IMR-90 (cell line): ENCODE measurements at regions not wholly inside any gene's neighbourhood (a gene's known extent, or its start where the extent isn't known, plus 50 kb on each side); places are given as distances from the start of the nearest gene placed in this dataset.

Experiments
- ATAC-seq: fragments of 200-7000 bp; cut with Tn5 transposase; 2 replicates; pipeline ENCODE4 v1.9.1; 2020; ENCODE audit warnings: low read depth, mild to moderate bottlenecking, moderate library complexity
- BruUV-seq: library from RNA; stranded (reverse); fragments of 400-500 nt; replicated peaks from 2 replicates; lab custom pipeline; 2021; lab: Mats Ljungman, UMichigan
- CTCF ChIA-PET: fragments of 300-600 bp; formaldehyde crosslinking; extraction: SDS; loops from one replicate; lab custom pipeline; 2021; ENCODE audit warnings: antibody characterized with exemption; lab: Yijun Ruan, JAX
- POLR2A ChIA-PET: fragments of 300-600 bp; sonication (Branson Sonifier 250); formaldehyde crosslinking; loops from one replicate; lab custom pipeline; 2022; ENCODE audit warnings: antibody characterized with exemption; ENCODE audit not compliant: unreplicated experiment; lab: Charles Lee
- DNase-seq: peaks from one replicate; pipeline ENCODE4 v3.0.0; 2013
- H2AFZ ChIP-seq: replicated peaks from 2 replicates; pipeline ENCODE3; 2013; ENCODE audit warnings: low read length, mild to moderate bottlenecking; ENCODE audit not compliant: poor library complexity
- H2AK5ac ChIP-seq: 2 replicates; pipeline ENCODE4 v1.6.1; 2013; ENCODE audit warnings: low read depth, low read length, inconsistent platforms
- H2AK9ac ChIP-seq: replicated peaks from 2 replicates; pipeline ENCODE3; 2013; ENCODE audit warnings: mild to moderate bottlenecking, low read depth, low read length, moderate library complexity; ENCODE audit not compliant: poor library complexity
- H2BK120ac ChIP-seq: 2 replicates; pipeline ENCODE4 v1.6.1; 2013; ENCODE audit warnings: low read depth, low read length, inconsistent platforms
- H2BK15ac ChIP-seq: 3 replicates; pipeline ENCODE4 v1.6.1; 2013; ENCODE audit warnings: low read depth, low read length, inconsistent platforms
- H2BK20ac ChIP-seq: 2 replicates; pipeline ENCODE4 v1.6.1; 2013; ENCODE audit warnings: low read depth, mild to moderate bottlenecking, inconsistent platforms, low read length, moderate library complexity
- H2BK5ac ChIP-seq: 2 replicates; pipeline ENCODE4 v1.6.1; 2013; ENCODE audit warnings: mild to moderate bottlenecking, low read depth, low read length, inconsistent platforms; ENCODE audit not compliant: poor library complexity, severe bottlenecking
- H3K14ac ChIP-seq: replicated peaks from 2 replicates; pipeline ENCODE4 v1.6.1; 2013; ENCODE audit warnings: low read depth, low read length, inconsistent platforms
- H3K18ac ChIP-seq: 2 replicates; pipeline ENCODE4 v1.6.1; 2013; ENCODE audit warnings: low read depth, low read length, control low read depth
- H3K23ac ChIP-seq: 2 replicates; pipeline ENCODE4 v1.6.1; 2013; ENCODE audit warnings: low read depth, low read length, inconsistent platforms
- H3K27ac ChIP-seq: 2 replicates; pipeline ENCODE4 v1.5.1; 2013; ENCODE audit warnings: mild to moderate bottlenecking, control low read depth, low read length; ENCODE audit not compliant: insufficient read depth
- H3K27me3 ChIP-seq: 2 replicates; pipeline ENCODE4 v1.6.1; 2013; ENCODE audit warnings: low read length; ENCODE audit not compliant: control insufficient read depth, insufficient read depth
- H3K36me3 ChIP-seq: 2 replicates; pipeline ENCODE4 v1.6.1; 2013; ENCODE audit warnings: low read length, mixed read lengths; ENCODE audit not compliant: control insufficient read depth, insufficient read depth
- H3K4ac ChIP-seq: 2 replicates; pipeline ENCODE4 v1.6.1; 2013; ENCODE audit warnings: low read depth, low read length, inconsistent platforms
- H3K4me1 ChIP-seq: 2 replicates; pipeline ENCODE4 v1.6.1; 2013; ENCODE audit warnings: low read length, mixed read lengths; ENCODE audit not compliant: control insufficient read depth, insufficient read depth
- H3K4me2 ChIP-seq: 2 replicates; pipeline ENCODE4 v1.6.1; 2013; ENCODE audit warnings: low read depth, mild to moderate bottlenecking, control low read depth, low read length, moderate library complexity
- H3K4me3 ChIP-seq: 2 replicates; pipeline ENCODE4 v1.5.1; 2013; ENCODE audit warnings: low read depth, mild to moderate bottlenecking, control low read depth, low read length, moderate library complexity; ENCODE audit not compliant: insufficient read depth
- H3K56ac ChIP-seq: 2 replicates; pipeline ENCODE4 v1.6.1; 2013; ENCODE audit warnings: low read length, inconsistent platforms; ENCODE audit not compliant: insufficient read depth; ENCODE audit errors: extremely low read depth
- H3K79me1 ChIP-seq, 2 experiments: 2 replicates each; pipeline ENCODE4 v1.6.1; 2013; ENCODE audit warnings: low read length in 2 of 2, inconsistent platforms in 1 of 2, low read depth in 1 of 2
- H3K9ac ChIP-seq: 2 replicates; pipeline ENCODE4 v1.6.1; 2013; ENCODE audit warnings: low read depth, low read length, control low read depth
- H3K9me1 ChIP-seq: 2 replicates; pipeline ENCODE4 v1.6.1; 2013; ENCODE audit warnings: low read length, inconsistent platforms; ENCODE audit not compliant: insufficient read depth
- H3K9me3 ChIP-seq: 2 replicates; pipeline ENCODE4 v1.6.1; 2013; ENCODE audit warnings: low read length; ENCODE audit not compliant: control insufficient read depth, insufficient read depth
- H4K20me1 ChIP-seq: 2 replicates; pipeline ENCODE4 v1.6.1; 2013; ENCODE audit warnings: low read length, inconsistent platforms; ENCODE audit not compliant: insufficient read depth
- H4K5ac ChIP-seq: 2 replicates; pipeline ENCODE4 v1.6.1; 2013; ENCODE audit warnings: mild to moderate bottlenecking, low read depth, low read length, control low read depth
- H4K8ac ChIP-seq, 2 experiments: 2 replicates each; pipeline ENCODE4 v1.6.1; 2013; ENCODE audit warnings: low read depth in 2 of 2, low read length in 2 of 2, control low read depth in 1 of 2, inconsistent platforms in 1 of 2
- H4K91ac ChIP-seq: 2 replicates; pipeline ENCODE4 v1.6.1; 2013; ENCODE audit warnings: low read depth, low read length, inconsistent platforms; ENCODE audit not compliant: insufficient read depth
- ELK1 ChIP-seq: fragments of 150-350 bp; IDR thresholded peaks from 2 replicates; pipeline ENCODE4 v1.6.1; 2016; ENCODE audit warnings: low read depth, mild to moderate bottlenecking, low read length, moderate library complexity, borderline replicate concordance
- WGBS, 2 experiments: methylation state at CpG; one replicate each; pipeline versions ENCODE4 v1.1.5 to v1.1.7; 2013; ENCODE audit warnings: missing lambda C conversion rate in 2 of 2; ENCODE audit not compliant: insufficient read length in 1 of 2; ENCODE audit errors: extremely low coverage in 2 of 2; 5-methylcytosine and 5-hydroxymethylcytosine counted together
- dilution Hi-C: fragments of 300-500 bp; cut with HindIII; formaldehyde crosslinking; loops from one replicate; pipeline ENCODE4 v1.14.3; 2018; ENCODE audit warnings: low sequenced_read_pairs; ENCODE audit not compliant: unreplicated experiment
- in situ Hi-C: fragments of 300-500 bp; cut with MboI; formaldehyde crosslinking; loops from 3 replicates; pipeline ENCODE4 v1.14.3; 2019; ENCODE audit warnings: low sequenced_read_pairs, inconsistent platforms, mixed read lengths
- intact Hi-C: fragments of 100-400 bp; cut with micrococcal nuclease; formaldehyde crosslinking; loops from 2 replicates; pipeline ENCODE4 v1.10.0; 2022

- Histone ChIP-seq H4K20me1 (no peaks in the 10 kb centered on the region), H3K79me1 (no peaks in the 10 kb centered on the region), H2AK9ac (no peak overlapping the region), H3K9me3 (peaks cover 7% of the 10 kb centered on the region; the same call in 1 of the 2 replicates), H3K18ac (no peak overlapping the region), H4K91ac (no peak overlapping the region), H3K23ac (no peak overlapping the region), H4K8ac (no peak overlapping the region), H3K14ac (no peak overlapping the region), H2BK15ac (no peak overlapping the region), H3K36me3 (no peaks in the 10 kb centered on the region), H3K4ac (no peak overlapping the region), H2BK5ac (no peak overlapping the region), H3K56ac (no peak overlapping the region), H3K4me2 (no peak overlapping the region), H2BK20ac (no peak overlapping the region), H3K27me3 (no peaks in the 10 kb centered on the region), H3K9ac (no peak overlapping the region), H3K4me3 (no peak overlapping the region), H4K5ac (no peak overlapping the region), H2AK5ac (no peak overlapping the region), H2AFZ (no peak overlapping the region), H2BK120ac (no peak overlapping the region), H3K27ac (no peak overlapping the region), H3K4me1 (no peaks in the 10 kb centered on the region), H3K9me1 (no peaks in the 10 kb centered on the region)
- ATAC-seq = no peak
- no peak for DNase-seq
- ChIA-PET CTCF (no interaction called here), POLR2A (no interaction called here)
- WGBS, 2 experiments = no CpG with 5 or more reads among the region's 2 CpGs
- in situ Hi-C loops = no loop called here
- intact Hi-C loops = no loop called here
- BruUV-seq = no TSS peak
- no peak for TF ChIP-seq ELK1
- dilution Hi-C loops = no loop called here
Observed at GRCh38 chr2:56508662-56509061, 324.9 kb downstream of the CCDC85A start.
